ENCODE measurements at regions not wholly inside any gene's neighbourhood (a gene's known extent, or its start where the extent isn't known, plus 50 kb on each side); places are given as distances from the start of the nearest gene placed in this dataset.

- Histone ChIP-seq H3K9me3 (no peaks in the 10 kb centered on the region), H3K36me3 (replicated peaks) (no peaks in the 10 kb centered on the region), H3K27me3 (ENCODE audit: low read depth) (no peaks in the 10 kb centered on the region), H3K4me3 (no peak overlapping the region), H3K4me1 (peaks cover 2% of the 10 kb centered on the region; the same call in 1 of the 2 replicates)
- in situ Hi-C loops (cut with MboI; ENCODE audit: low sequenced_read_pairs) = no loop called here
- no peak for DNase-seq (ENCODE audit: low spot score in 2 of 2)
Observed at GRCh38 chr1:102085896-102086295, 89.2 kb upstream of the OLFM3 start.

GRCh38 chr1:102084771-102085535, 88.2 kb upstream of the OLFM3 start:
- DNase-seq (ENCODE audit: low spot score in 2 of 2) = no peak
- Histone ChIP-seq H3K4me1 (peaks cover 2% of the 10 kb centered on the region; the same call in 1 of the 2 replicates), H3K36me3 (replicated peaks) (no peaks in the 10 kb centered on the region), H3K4me3 (no peak overlapping the region), H3K27me3 (ENCODE audit: low read depth) (no peaks in the 10 kb centered on the region), H3K9me3 (no peaks in the 10 kb centered on the region)
- in situ Hi-C loops (cut with MboI; ENCODE audit: low sequenced_read_pairs) = no loop called here

- H3K9me3 ChIP-seq = no peaks in the 10 kb centered on the region
- in situ Hi-C loops (cut with MboI; ENCODE audit: low sequenced_read_pairs) = no loop called here
- H3K27me3 ChIP-seq (ENCODE audit: low read depth) = no peaks in the 10 kb centered on the region
- no peak overlapping the region for H3K4me3 ChIP-seq
- no peak for DNase-seq (ENCODE audit: low spot score in 2 of 2)
- peaks cover 2% of the 10 kb centered on the region; the same call in 1 of the 2 replicates for H3K4me1 ChIP-seq
- H3K36me3 ChIP-seq (replicated peaks) = no peaks in the 10 kb centered on the region
Observed at GRCh38 chr1:102083192-102083591, 86.5 kb upstream of the OLFM3 start.

GRCh38 chr1:102074874-102075273, 78.1 kb upstream of the OLFM3 start:
- in situ Hi-C loops (cut with MboI; ENCODE audit: low sequenced_read_pairs) = no loop called here
- Histone ChIP-seq H3K27me3 (ENCODE audit: low read depth) (no peaks in the 10 kb centered on the region), H3K36me3 (replicated peaks) (no peaks in the 10 kb centered on the region), H3K4me3 (no peak overlapping the region), H3K4me1 (peaks cover 2% of the 10 kb centered on the region; the same call in 1 of the 2 replicates), H3K9me3 (no peaks in the 10 kb centered on the region)
- DNase-seq (ENCODE audit: low spot score in 2 of 2) = no peak

- in situ Hi-C loops (cut with MboI; ENCODE audit: low sequenced_read_pairs) = no loop called here
- H3K4me3 ChIP-seq = no peak overlapping the region
- no peak for DNase-seq (ENCODE audit: low spot score in 2 of 2)
- H3K9me3 ChIP-seq = no peaks in the 10 kb centered on the region
- no peaks in the 10 kb centered on the region for H3K36me3 ChIP-seq (replicated peaks)
- H3K4me1 ChIP-seq = no peaks in the 10 kb centered on the region
- no peaks in the 10 kb centered on the region for H3K27me3 ChIP-seq (ENCODE audit: low read depth)
Observed at GRCh38 chr1:102071451-102071850, 74.7 kb upstream of the OLFM3 start.

- H3K27me3 ChIP-seq (ENCODE audit: low read depth) = no peaks in the 10 kb centered on the region
- in situ Hi-C loops (cut with MboI; ENCODE audit: low sequenced_read_pairs) = no loop called here
- no peak for DNase-seq (ENCODE audit: low spot score in 2 of 2)
Observed at GRCh38 chr1:102050556-102050955, 53.8 kb upstream of the OLFM3 start.

GRCh38 chr1:102047724-102048123, 51.0 kb upstream of the OLFM3 start:
- H3K9me3 ChIP-seq = no peaks in the 10 kb centered on the region
- no peaks in the 10 kb centered on the region for H3K4me1 ChIP-seq
- no peak overlapping the region for H3K4me3 ChIP-seq
- no peaks in the 10 kb centered on the region for H3K36me3 ChIP-seq (replicated peaks)
- H3K27me3 ChIP-seq (ENCODE audit: low read depth) = no peaks in the 10 kb centered on the region
- no peak for DNase-seq (ENCODE audit: low spot score in 2 of 2)
- in situ Hi-C loops (cut with MboI; ENCODE audit: low sequenced_read_pairs) = no loop called here

More at GRCh38 chr1:102050556-102050955, 53.8 kb upstream of the OLFM3 start:
- Histone ChIP-seq H3K9me3 (no peaks in the 10 kb centered on the region; the same call in 1 of the 2 replicates), H3K4me3 (no peak overlapping the region), H3K36me3 (replicated peaks) (no peaks in the 10 kb centered on the region), H3K4me1 (peaks cover 6% of the 10 kb centered on the region)
